ENCODE measurements at regions not wholly inside any gene's neighbourhood (a gene's known extent, or its start where the extent isn't known, plus 50 kb on each side); places are given as distances from the start of the nearest gene placed in this dataset.

DNA sequence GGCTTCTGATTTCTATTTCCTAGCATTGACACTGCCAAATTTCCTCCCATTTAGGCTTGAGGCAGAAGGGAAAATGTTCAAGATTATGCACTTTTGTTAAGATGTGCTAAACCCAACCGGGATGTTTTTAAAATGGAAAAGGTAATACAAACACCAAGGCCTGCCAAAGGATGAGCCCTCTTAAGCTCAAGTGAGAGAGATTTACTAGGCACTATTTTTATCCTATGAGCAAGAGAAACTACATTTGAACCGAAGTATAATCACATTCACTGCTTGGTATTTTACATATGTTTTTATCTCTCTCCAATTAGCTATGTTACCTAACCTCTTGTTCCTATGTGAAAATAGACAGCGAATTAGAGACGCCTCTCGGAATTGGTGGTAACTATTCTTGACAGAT is 295.8 kb downstream of the GABRB3 start:
- TF ChIP-seq, protein P1, sequence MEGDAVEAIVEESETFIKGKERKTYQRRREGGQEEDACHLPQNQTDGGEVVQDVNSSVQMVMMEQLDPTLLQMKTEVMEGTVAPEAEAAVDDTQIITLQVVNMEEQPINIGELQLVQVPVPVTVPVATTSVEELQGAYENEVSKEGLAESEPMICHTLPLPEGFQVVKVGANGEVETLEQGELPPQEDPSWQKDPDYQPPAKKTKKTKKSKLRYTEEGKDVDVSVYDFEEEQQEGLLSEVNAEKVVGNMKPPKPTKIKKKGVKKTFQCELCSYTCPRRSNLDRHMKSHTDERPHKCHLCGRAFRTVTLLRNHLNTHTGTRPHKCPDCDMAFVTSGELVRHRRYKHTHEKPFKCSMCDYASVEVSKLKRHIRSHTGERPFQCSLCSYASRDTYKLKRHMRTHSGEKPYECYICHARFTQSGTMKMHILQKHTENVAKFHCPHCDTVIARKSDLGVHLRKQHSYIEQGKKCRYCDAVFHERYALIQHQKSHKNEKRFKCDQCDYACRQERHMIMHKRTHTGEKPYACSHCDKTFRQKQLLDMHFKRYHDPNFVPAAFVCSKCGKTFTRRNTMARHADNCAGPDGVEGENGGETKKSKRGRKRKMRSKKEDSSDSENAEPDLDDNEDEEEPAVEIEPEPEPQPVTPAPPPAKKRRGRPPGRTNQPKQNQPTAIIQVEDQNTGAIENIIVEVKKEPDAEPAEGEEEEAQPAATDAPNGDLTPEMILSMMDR (IDR thresholded peaks at IDR 0.05; ENCODE audit: insufficient read depth, low read length, poor library complexity, severe bottlenecking), result no peak

DNA sequence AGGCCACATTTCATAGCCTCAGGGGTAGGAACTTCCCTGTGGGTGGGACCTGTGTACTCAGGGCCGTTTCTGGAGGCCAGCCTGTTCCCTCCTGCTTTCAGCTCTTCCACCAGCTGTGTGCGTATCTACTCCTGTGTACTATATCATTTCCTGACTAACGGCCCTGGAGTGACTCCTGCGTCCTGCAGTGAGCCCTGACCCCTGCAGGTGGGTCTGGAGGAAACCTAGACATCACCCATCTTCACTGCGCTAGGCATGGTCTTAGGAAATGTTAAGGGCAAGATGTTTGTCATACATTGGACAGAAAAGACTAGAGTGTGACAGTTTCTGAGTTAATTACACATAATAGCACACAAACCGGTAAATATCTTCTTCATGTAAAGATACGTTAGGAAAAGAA is 297.3 kb downstream of the GABRB3 start:
- TF ChIP-seq, protein P1 (IDR thresholded peaks at IDR 0.05; ENCODE audit: insufficient read depth, low read length, poor library complexity, severe bottlenecking), result no peak
- DNase-seq (ENCODE audit: extremely low read depth, insufficient read length), result no peak
- H3K4me3 ChIP-seq (replicated peaks; ENCODE audit: low read depth, low read length), result no peak overlapping the region
- no peaks in the 10 kb centered on the region for H3K27me3 ChIP-seq (replicated peaks; ENCODE audit: control insufficient read depth, insufficient read depth, low read length)
- no peaks in the 10 kb centered on the region for H3K36me3 ChIP-seq (ENCODE audit: control insufficient read depth, insufficient read depth, low read length)

More for the DNA sequence above, 295.8 kb downstream of the GABRB3 start:
- no peak for DNase-seq (ENCODE audit: extremely low read depth, insufficient read length)
- H3K27me3 ChIP-seq (replicated peaks; ENCODE audit: control insufficient read depth, insufficient read depth, low read length), result no peaks in the 10 kb centered on the region
- no peaks in the 10 kb centered on the region for H3K36me3 ChIP-seq (ENCODE audit: control insufficient read depth, insufficient read depth, low read length)
- H3K4me3 ChIP-seq (replicated peaks; ENCODE audit: low read depth, low read length), result no peak overlapping the region

DNA sequence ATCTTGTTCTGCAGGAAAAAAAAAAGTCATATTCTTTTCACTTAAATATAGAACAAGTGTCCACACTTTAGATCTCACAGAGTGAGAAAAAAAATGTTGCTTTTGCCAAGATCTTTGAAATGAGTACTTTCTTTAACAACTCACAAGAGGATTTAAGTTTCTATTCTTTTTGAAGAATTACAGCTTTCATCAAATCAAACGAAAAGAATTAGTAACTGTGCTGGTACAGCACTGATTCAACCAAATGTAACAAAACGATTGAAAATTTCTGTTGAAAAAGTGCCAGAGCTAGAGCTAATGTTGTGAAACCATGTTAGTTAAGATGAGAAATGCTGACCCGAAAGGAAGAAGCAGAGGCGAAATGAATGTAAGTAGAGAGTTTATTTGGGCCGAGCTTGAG is 300.2 kb downstream of the GABRB3 start:
- Histone ChIP-seq H3K4me3 (replicated peaks; ENCODE audit: low read depth, low read length) (no peak overlapping the region), H3K36me3 (ENCODE audit: control insufficient read depth, insufficient read depth, low read length) (no peaks in the 10 kb centered on the region), H3K27me3 (replicated peaks; ENCODE audit: control insufficient read depth, insufficient read depth, low read length) (no peaks in the 10 kb centered on the region)
- TF ChIP-seq, protein P1 (IDR thresholded peaks at IDR 0.05; ENCODE audit: insufficient read depth, low read length, poor library complexity, severe bottlenecking), result no peak
- no peak for DNase-seq (ENCODE audit: extremely low read depth, insufficient read length)

DNA sequence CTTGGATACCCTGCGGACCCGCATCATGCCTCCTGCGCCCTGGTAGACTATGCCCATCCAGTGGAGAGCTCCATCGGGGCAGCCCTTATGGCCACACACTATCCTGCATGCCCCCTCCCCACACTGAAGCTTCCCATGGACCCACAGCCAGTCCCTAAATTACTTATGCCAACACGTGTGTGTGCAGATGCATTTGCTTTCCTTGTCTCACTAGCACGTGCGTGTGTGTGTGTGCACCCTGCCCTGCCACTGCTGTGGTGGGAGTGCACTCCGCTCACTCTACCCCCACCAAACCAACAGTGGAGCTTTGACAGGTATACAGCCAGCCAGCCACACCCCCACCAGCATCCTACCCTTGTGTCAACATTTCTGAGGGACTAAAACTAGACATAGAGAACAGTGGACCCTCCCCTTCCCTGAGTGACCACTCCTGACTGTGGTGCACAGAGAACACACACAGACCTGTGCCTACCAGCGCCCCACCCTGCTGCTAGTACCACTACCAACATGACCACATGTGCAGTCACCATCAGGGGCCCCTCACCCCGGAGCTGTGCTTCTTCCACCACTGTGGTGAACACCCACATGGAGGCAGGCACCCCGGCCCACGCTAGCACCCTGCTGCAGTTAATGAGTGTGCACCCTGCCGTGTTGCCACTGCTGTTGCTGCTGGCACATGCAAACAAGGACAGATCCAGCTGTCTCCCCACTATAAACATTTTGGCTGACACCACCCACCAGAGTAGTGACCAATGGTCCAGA is 310.8 kb downstream of the GABRB3 start:
- Histone ChIP-seq H3K27me3 (replicated peaks; ENCODE audit: control insufficient read depth, insufficient read depth, low read length) (no peaks in the 10 kb centered on the region), H3K4me3 (replicated peaks; ENCODE audit: low read depth, low read length) (no peak overlapping the region), H3K36me3 (ENCODE audit: control insufficient read depth, insufficient read depth, low read length) (no peaks in the 10 kb centered on the region)
- DNase-seq (ENCODE audit: extremely low read depth, insufficient read length), result no peak
- TF ChIP-seq, protein P1 (IDR thresholded peaks at IDR 0.05; ENCODE audit: insufficient read depth, low read length, poor library complexity, severe bottlenecking), result no peak

GRCh38 chr15:26460165-26460564 is 312.7 kb downstream of the GABRB3 start:
- no peak overlapping the region for H3K4me3 ChIP-seq (replicated peaks; ENCODE audit: low read depth, low read length)
- no peaks in the 10 kb centered on the region for H3K36me3 ChIP-seq (ENCODE audit: control insufficient read depth, insufficient read depth, low read length)
- H3K27me3 ChIP-seq (replicated peaks; ENCODE audit: control insufficient read depth, insufficient read depth, low read length), result no peaks in the 10 kb centered on the region
- DNase-seq (ENCODE audit: extremely low read depth, insufficient read length), result no peak
- TF ChIP-seq, protein P1 (IDR thresholded peaks at IDR 0.05; ENCODE audit: insufficient read depth, low read length, poor library complexity, severe bottlenecking), result no peak
